ENCODE measurements at regions not wholly inside any gene's neighbourhood (a gene's known extent, or its start where the extent isn't known, plus 50 kb on each side); places are given as distances from the start of the nearest gene placed in this dataset.

- peak; percentile 54 for TF ChIP-seq CTCF (IDR thresholded peaks at IDR 0.05; ENCODE audit: unreplicated experiment)
- H3K9me3 Mint-ChIP-seq (ENCODE audit: low read depth) = peaks cover 12% of the 10 kb centered on the region
- no peaks in the 10 kb centered on the region for H3K36me3 Mint-ChIP-seq (ENCODE audit: insufficient read depth)
- H3K4me1 Mint-ChIP-seq (ENCODE audit: low read depth) = no peaks in the 10 kb centered on the region
- no peak overlapping the region for H3K4me3 Mint-ChIP-seq (ENCODE audit: low read depth)
- no peak overlapping the region for H3K27ac Mint-ChIP-seq
- H3K27me3 Mint-ChIP-seq = no peaks in the 10 kb centered on the region
- DNase-seq (ENCODE audit: low spot score, unreplicated experiment) = no peak
These were observed 1638.3 kb downstream of the MRPL39 start for GRCh38 chr21:23968722-23969647.

DNA sequence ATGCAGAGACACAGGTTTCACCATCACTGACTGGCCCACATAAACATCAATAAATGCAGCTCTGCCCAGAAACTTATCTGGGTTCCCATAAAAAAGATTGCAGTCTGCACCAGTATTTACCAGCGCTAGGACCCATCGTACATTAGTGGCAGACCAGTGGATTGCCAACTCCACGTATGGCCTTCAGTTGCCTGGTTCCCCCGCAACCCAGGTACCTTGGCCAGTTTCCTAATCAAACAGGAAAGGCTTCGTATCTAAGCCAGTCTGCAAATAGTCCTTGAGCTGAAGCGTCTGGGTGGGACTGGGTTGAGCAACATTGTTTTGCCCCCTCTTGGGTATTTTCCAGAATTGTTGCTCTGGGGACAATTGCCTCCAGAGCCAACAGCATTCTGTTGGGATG, 1639.3 kb downstream of the MRPL39 start:
- Mint-ChIP-seq H3K9me3 (ENCODE audit: low read depth) (peaks cover 6% of the 10 kb centered on the region), H3K27ac (no peak overlapping the region), H3K27me3 (no peaks in the 10 kb centered on the region), H3K36me3 (ENCODE audit: insufficient read depth) (no peaks in the 10 kb centered on the region), H3K4me1 (ENCODE audit: low read depth) (no peaks in the 10 kb centered on the region), H3K4me3 (ENCODE audit: low read depth) (no peak overlapping the region)
- no peak for TF ChIP-seq CTCF (IDR thresholded peaks at IDR 0.05; ENCODE audit: unreplicated experiment)
- no peak for DNase-seq (ENCODE audit: low spot score, unreplicated experiment)

GRCh38 chr21:23963454-23963853, 1643.8 kb downstream of the MRPL39 start:
- H3K36me3 Mint-ChIP-seq (ENCODE audit: insufficient read depth) = no peaks in the 10 kb centered on the region
- H3K27me3 Mint-ChIP-seq = no peaks in the 10 kb centered on the region
- H3K4me3 Mint-ChIP-seq (ENCODE audit: low read depth) = no peak overlapping the region
- no peak for DNase-seq (ENCODE audit: low spot score, unreplicated experiment)
- no peak overlapping the region for H3K27ac Mint-ChIP-seq
- H3K4me1 Mint-ChIP-seq (ENCODE audit: low read depth) = no peaks in the 10 kb centered on the region
- TF ChIP-seq CTCF (IDR thresholded peaks at IDR 0.05; ENCODE audit: unreplicated experiment) = no peak
- peaks cover 5% of the 10 kb centered on the region for H3K9me3 Mint-ChIP-seq (ENCODE audit: low read depth)

DNA sequence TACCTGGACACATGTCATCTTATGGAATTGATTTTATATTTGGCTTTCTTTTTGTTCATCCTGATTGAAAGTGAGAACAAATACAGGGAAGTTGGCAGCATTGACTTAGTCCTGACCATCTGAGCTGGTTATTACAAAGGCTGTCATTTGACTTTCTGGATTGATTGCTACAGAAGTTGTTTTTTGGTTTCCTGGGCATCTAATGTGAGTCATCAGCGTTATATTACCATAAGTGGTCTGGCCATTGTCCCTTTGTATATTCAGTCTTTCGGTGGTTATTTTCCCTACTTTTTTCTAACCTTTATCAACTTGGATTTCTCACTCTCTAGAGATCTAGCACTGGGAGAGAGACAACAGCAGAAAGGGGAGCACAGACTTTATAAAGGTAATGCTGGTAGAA, 1646.5 kb downstream of the MRPL39 start:
- Mint-ChIP-seq H3K4me1 (ENCODE audit: low read depth) (no peaks in the 10 kb centered on the region), H3K9me3 (ENCODE audit: low read depth) (peaks cover 5% of the 10 kb centered on the region)

More for the DNA sequence above, 1646.5 kb downstream of the MRPL39 start:
- TF ChIP-seq CTCF (IDR thresholded peaks at IDR 0.05; ENCODE audit: unreplicated experiment) = no peak
- H3K27ac Mint-ChIP-seq = no peak overlapping the region
- H3K36me3 Mint-ChIP-seq (ENCODE audit: insufficient read depth) = no peaks in the 10 kb centered on the region
- DNase-seq (ENCODE audit: low spot score, unreplicated experiment) = no peak
- no peaks in the 10 kb centered on the region for H3K27me3 Mint-ChIP-seq
- H3K4me3 Mint-ChIP-seq (ENCODE audit: low read depth) = no peak overlapping the region
